ENCODE measurements at regions not wholly inside any gene's neighbourhood (a gene's known extent, or its start where the extent isn't known, plus 50 kb on each side); places are given as distances from the start of the nearest gene placed in this dataset.
"Not testable (repeated sequence)": the region's sequence is repeated elsewhere in the genome, so short reads cannot be mapped to it uniquely, and the experiment has no call there.

GRCh38 chr13:59038824-59039223 lies 1124.9 kb downstream of the DIAPH3 start:
- Mint-ChIP-seq H3K4me1 (ENCODE audit: low read depth) (no peaks in the 10 kb centered on the region), H3K4me3 (no peak overlapping the region), H3K9me3 (ENCODE audit: low read depth) (peaks cover 10% of the 10 kb centered on the region), H3K27me3 (peaks cover 3% of the 10 kb centered on the region), H3K27ac (no peak overlapping the region), H3K36me3 (no peaks in the 10 kb centered on the region)

GRCh38 chr13:59043016-59043415 lies 1120.7 kb downstream of the DIAPH3 start:
- no peaks in the 10 kb centered on the region for H3K36me3 Mint-ChIP-seq
- H3K27me3 Mint-ChIP-seq, result peaks cover 2% of the 10 kb centered on the region
- H3K27ac Mint-ChIP-seq, result no peak overlapping the region
- H3K9me3 Mint-ChIP-seq (ENCODE audit: low read depth), result peaks cover 7% of the 10 kb centered on the region
- H3K4me1 Mint-ChIP-seq (ENCODE audit: low read depth), result no peaks in the 10 kb centered on the region
- no peak overlapping the region for H3K4me3 Mint-ChIP-seq

GRCh38 chr13:59047546-59047945 lies 1116.2 kb downstream of the DIAPH3 start:
- Mint-ChIP-seq H3K4me1 (ENCODE audit: low read depth) (no peaks in the 10 kb centered on the region), H3K4me3 (no peak overlapping the region), H3K27me3 (no peaks in the 10 kb centered on the region), H3K27ac (no peak overlapping the region), H3K36me3 (no peaks in the 10 kb centered on the region), H3K9me3 (ENCODE audit: low read depth) (no peaks in the 10 kb centered on the region)

GRCh38 chr13:59061621-59062020 lies 1102.1 kb downstream of the DIAPH3 start:
- H3K4me1 Mint-ChIP-seq (ENCODE audit: low read depth), result no peaks in the 10 kb centered on the region
- H3K4me3 Mint-ChIP-seq, result no peak overlapping the region
- H3K9me3 Mint-ChIP-seq (ENCODE audit: low read depth), result no peaks in the 10 kb centered on the region
- H3K27me3 Mint-ChIP-seq, result no peaks in the 10 kb centered on the region
- H3K36me3 Mint-ChIP-seq, result no peaks in the 10 kb centered on the region
- no peak overlapping the region for H3K27ac Mint-ChIP-seq

GRCh38 chr13:59064042-59064441 lies 1099.7 kb downstream of the DIAPH3 start:
- H3K4me1 Mint-ChIP-seq (ENCODE audit: low read depth), result no peaks in the 10 kb centered on the region
- H3K4me3 Mint-ChIP-seq, result no peak overlapping the region
- no peaks in the 10 kb centered on the region for H3K36me3 Mint-ChIP-seq
- no peaks in the 10 kb centered on the region for H3K27me3 Mint-ChIP-seq
- H3K27ac Mint-ChIP-seq, result no peak overlapping the region
- H3K9me3 Mint-ChIP-seq (ENCODE audit: low read depth), result no peaks in the 10 kb centered on the region

GRCh38 chr13:59076386-59076785 lies 1087.3 kb downstream of the DIAPH3 start:
- H3K36me3 Mint-ChIP-seq; H3K4me1 Mint-ChIP-seq (ENCODE audit: low read depth); H3K4me3 Mint-ChIP-seq; H3K27me3 Mint-ChIP-seq; H3K27ac Mint-ChIP-seq: not testable (repeated sequence)
- peaks cover 11% of the 10 kb centered on the region for H3K9me3 Mint-ChIP-seq (ENCODE audit: low read depth)

- no peaks in the 10 kb centered on the region for H3K4me1 Mint-ChIP-seq (ENCODE audit: low read depth)
- no peak overlapping the region for H3K4me3 Mint-ChIP-seq
- H3K36me3 Mint-ChIP-seq, result no peaks in the 10 kb centered on the region
- H3K27ac Mint-ChIP-seq, result no peak overlapping the region
- H3K27me3 Mint-ChIP-seq, result no peaks in the 10 kb centered on the region
- peaks cover 7% of the 10 kb centered on the region for H3K9me3 Mint-ChIP-seq (ENCODE audit: low read depth)
Measured at GRCh38 chr13:59086147-59086546, 1077.6 kb downstream of the DIAPH3 start.

- no peaks in the 10 kb centered on the region for H3K4me1 Mint-ChIP-seq (ENCODE audit: low read depth)
- no peak overlapping the region for H3K27ac Mint-ChIP-seq
- H3K36me3 Mint-ChIP-seq, result no peaks in the 10 kb centered on the region
- H3K27me3 Mint-ChIP-seq, result no peaks in the 10 kb centered on the region
- peaks cover 7% of the 10 kb centered on the region for H3K9me3 Mint-ChIP-seq (ENCODE audit: low read depth)
- no peak overlapping the region for H3K4me3 Mint-ChIP-seq
Measured at GRCh38 chr13:59088716-59089115, 1075.0 kb downstream of the DIAPH3 start.

- no peaks in the 10 kb centered on the region for H3K27me3 Mint-ChIP-seq
- H3K27ac Mint-ChIP-seq, result no peak overlapping the region
- no peaks in the 10 kb centered on the region for H3K36me3 Mint-ChIP-seq
- H3K4me3 Mint-ChIP-seq, result no peak overlapping the region
- H3K9me3 Mint-ChIP-seq (ENCODE audit: low read depth), result no peaks in the 10 kb centered on the region
- no peaks in the 10 kb centered on the region for H3K4me1 Mint-ChIP-seq (ENCODE audit: low read depth)
Measured at GRCh38 chr13:59094181-59094580, 1069.5 kb downstream of the DIAPH3 start.

GRCh38 chr13:59099182-59099974 lies 1064.3 kb downstream of the DIAPH3 start:
- Mint-ChIP-seq H3K4me1 (ENCODE audit: low read depth) (no peaks in the 10 kb centered on the region), H3K27ac (no peak overlapping the region), H3K9me3 (ENCODE audit: low read depth) (peaks cover 3% of the 10 kb centered on the region), H3K4me3 (no peak overlapping the region), H3K27me3 (no peaks in the 10 kb centered on the region), H3K36me3 (no peaks in the 10 kb centered on the region)

- peaks cover 8% of the 10 kb centered on the region for H3K9me3 Mint-ChIP-seq (ENCODE audit: low read depth)
- no peaks in the 10 kb centered on the region for H3K4me1 Mint-ChIP-seq (ENCODE audit: low read depth)
- H3K27me3 Mint-ChIP-seq, result no peaks in the 10 kb centered on the region
- no peak overlapping the region for H3K27ac Mint-ChIP-seq
- H3K4me3 Mint-ChIP-seq, result no peak overlapping the region
- no peaks in the 10 kb centered on the region for H3K36me3 Mint-ChIP-seq
Measured at GRCh38 chr13:59103004-59103768, 1060.5 kb downstream of the DIAPH3 start.

- Mint-ChIP-seq H3K27ac (no peak overlapping the region), H3K4me1 (ENCODE audit: low read depth) (no peaks in the 10 kb centered on the region), H3K36me3 (no peaks in the 10 kb centered on the region), H3K9me3 (ENCODE audit: low read depth) (no peaks in the 10 kb centered on the region), H3K27me3 (peaks cover 1% of the 10 kb centered on the region), H3K4me3 (no peak overlapping the region)
Measured at GRCh38 chr13:59111751-59112171, 1052.0 kb downstream of the DIAPH3 start.

GRCh38 chr13:59112221-59112718 lies 1051.5 kb downstream of the DIAPH3 start:
- no peak overlapping the region for H3K4me3 Mint-ChIP-seq
- H3K27me3 Mint-ChIP-seq, result peaks cover 1% of the 10 kb centered on the region
- no peaks in the 10 kb centered on the region for H3K36me3 Mint-ChIP-seq
- H3K9me3 Mint-ChIP-seq (ENCODE audit: low read depth), result no peaks in the 10 kb centered on the region
- H3K4me1 Mint-ChIP-seq (ENCODE audit: low read depth), result no peaks in the 10 kb centered on the region
- H3K27ac Mint-ChIP-seq, result no peak overlapping the region

GRCh38 chr13:59119475-59119874 lies 1044.3 kb downstream of the DIAPH3 start:
- Mint-ChIP-seq H3K4me3 (no peak overlapping the region), H3K27me3 (peaks cover 1% of the 10 kb centered on the region), H3K36me3 (no peaks in the 10 kb centered on the region), H3K4me1 (ENCODE audit: low read depth) (no peaks in the 10 kb centered on the region), H3K9me3 (ENCODE audit: low read depth) (peaks cover 4% of the 10 kb centered on the region), H3K27ac (no peak overlapping the region)

- Mint-ChIP-seq H3K4me1 (ENCODE audit: low read depth) (no peaks in the 10 kb centered on the region), H3K27me3 (no peaks in the 10 kb centered on the region), H3K27ac (no peak overlapping the region), H3K9me3 (ENCODE audit: low read depth) (peaks cover 6% of the 10 kb centered on the region), H3K4me3 (no peak overlapping the region), H3K36me3 (no peaks in the 10 kb centered on the region)
Measured at GRCh38 chr13:59120297-59120843, 1043.4 kb downstream of the DIAPH3 start.

Measured in activated naive CD8-positive, alpha-beta T cell (primary cell).